Upper lobe of right lung (tissue), 1 donor: ENCODE measurements at regions not wholly inside any gene's neighbourhood (a gene's known extent, or its start where the extent isn't known, plus 50 kb on each side); places are given as distances from the start of the nearest gene placed in this dataset.
A peak's percentile ranks its signal among the peaks of the same experiment; 100 is the strongest.

Source experiments
- ATAC-seq: fragments of 200-7000 bp; cut with Tn5 transposase; one replicate; pipeline ENCODE4 v1.9.1; 2020; ENCODE audit warnings: mild to moderate bottlenecking, moderate library complexity
- DNase-seq: peaks from one replicate; pipeline ENCODE4 v3.0.0-alpha.2; 2020
- H3K27ac ChIP-seq: fragments of 200-600 bp; one replicate; pipeline ENCODE4 v1.8.0; 2022
- H3K27me3 ChIP-seq: fragments of 200-600 bp; one replicate; pipeline ENCODE4 v1.8.0; 2022; ENCODE audit warnings: mild to moderate bottlenecking
- H3K36me3 ChIP-seq: fragments of 200-600 bp; one replicate; pipeline ENCODE4 v1.8.0; 2022
- H3K4me1 ChIP-seq: fragments of 200-600 bp; one replicate; pipeline ENCODE4 v1.8.0; 2022
- H3K4me3 ChIP-seq: fragments of 200-600 bp; one replicate; pipeline ENCODE4 v1.8.0; 2022; ENCODE audit warnings: mild to moderate bottlenecking
- H3K9me3 ChIP-seq: fragments of 200-600 bp; one replicate; pipeline ENCODE4 v1.8.0; 2022
- CTCF ChIP-seq: fragments of 200-600 bp; IDR thresholded peaks from one replicate; pipeline ENCODE4 v1.8.0; 2022; ENCODE audit warnings: antibody characterized with exemption
- intact Hi-C: fragments of 100-400 bp; cut with DNase I; formaldehyde crosslinking; loops from one replicate; pipeline ENCODE4 v1.11.0; 2022
- donor health status: DM: no; HTN: yes; CAD: no; lungs with severe emphysema.

GRCh38 chr11:33558097-33558496 is 142.5 kb downstream of the C11orf91 start:
- ATAC-seq (peak; percentile 15), DNase-seq (no peak)
- Histone ChIP-seq H3K4me1 (no peaks in the 10 kb centered on the region), H3K36me3 (no peaks in the 10 kb centered on the region), H3K27ac (no peak overlapping the region), H3K4me3 (no peak overlapping the region), H3K27me3 (peaks cover 7% of the 10 kb centered on the region), H3K9me3 (no peaks in the 10 kb centered on the region)
- intact Hi-C loops: no loop called here
- no peak for TF ChIP-seq CTCF

GRCh38 chr11:33557201-33557600 is 143.4 kb downstream of the C11orf91 start:
- DNase-seq: no peak
- H3K27ac ChIP-seq: no peak overlapping the region
- H3K4me1 ChIP-seq: no peaks in the 10 kb centered on the region
- H3K27me3 ChIP-seq: peaks cover 8% of the 10 kb centered on the region
- intact Hi-C loops: no loop called here
- no peak for ATAC-seq
- TF ChIP-seq CTCF: no peak
- no peaks in the 10 kb centered on the region for H3K9me3 ChIP-seq
- H3K4me3 ChIP-seq: no peak overlapping the region
- H3K36me3 ChIP-seq: no peaks in the 10 kb centered on the region

GRCh38 chr11:33554219-33554618 is 146.4 kb downstream of the C11orf91 start:
- Histone ChIP-seq H3K4me1 (no peaks in the 10 kb centered on the region), H3K27ac (no peak overlapping the region), H3K27me3 (peaks cover 14% of the 10 kb centered on the region), H3K4me3 (no peak overlapping the region), H3K9me3 (no peaks in the 10 kb centered on the region), H3K36me3 (no peaks in the 10 kb centered on the region)
- DNase-seq (no peak), ATAC-seq (no peak)
- no peak for TF ChIP-seq CTCF
- intact Hi-C loops: no loop called here

- Histone ChIP-seq H3K27me3 (peaks cover 13% of the 10 kb centered on the region), H3K4me1 (no peaks in the 10 kb centered on the region), H3K36me3 (no peaks in the 10 kb centered on the region), H3K27ac (no peak overlapping the region), H3K9me3 (no peaks in the 10 kb centered on the region), H3K4me3 (no peak overlapping the region)
- DNase-seq (no peak), ATAC-seq (no peak)
- TF ChIP-seq CTCF: no peak
- intact Hi-C loops: no loop called here
Observed at GRCh38 chr11:33553486-33553885, 147.1 kb downstream of the C11orf91 start.

GRCh38 chr11:33552756-33553155 is 147.9 kb downstream of the C11orf91 start:
- Histone ChIP-seq H3K36me3 (no peaks in the 10 kb centered on the region), H3K9me3 (no peaks in the 10 kb centered on the region), H3K27me3 (peaks cover 7% of the 10 kb centered on the region), H3K4me1 (no peaks in the 10 kb centered on the region), H3K4me3 (no peak overlapping the region), H3K27ac (no peak overlapping the region)
- ATAC-seq: no peak
- no peak for DNase-seq
- TF ChIP-seq CTCF: no peak
- intact Hi-C loops: no loop called here

GRCh38 chr11:33551051-33551450 is 149.6 kb downstream of the C11orf91 start:
- Histone ChIP-seq H3K27ac (no peak overlapping the region), H3K4me1 (no peaks in the 10 kb centered on the region), H3K27me3 (peaks cover 7% of the 10 kb centered on the region), H3K9me3 (no peaks in the 10 kb centered on the region), H3K36me3 (no peaks in the 10 kb centered on the region), H3K4me3 (no peak overlapping the region)
- intact Hi-C loops: no loop called here
- DNase-seq (no peak), ATAC-seq (no peak)
- no peak for TF ChIP-seq CTCF
